HCT116 (cell line): ENCODE measurements at regions not wholly inside any gene's neighbourhood (a gene's known extent, or its start where the extent isn't known, plus 50 kb on each side); places are given as distances from the start of the nearest gene placed in this dataset.

Experiments
- ATAC-seq: fragments of 200-7000 bp; cut with Tn5 transposase; 2 replicates; pipeline ENCODE4 v1.9.1; 2020; ENCODE audit warnings: mild to moderate bottlenecking, moderate library complexity
- BruUV-seq: library from RNA; stranded (reverse); fragments of 400-500 nt; replicated peaks from 2 replicates; lab custom pipeline; 2021; lab: Mats Ljungman, UMichigan
- CTCF ChIA-PET: fragments of 300-600 bp; sonication (Branson Sonifier 250); formaldehyde crosslinking; loops from one replicate; lab custom pipeline; 2021; ENCODE audit warnings: antibody characterized with exemption; lab: Charles Lee
- POLR2A ChIA-PET: fragments of 300-600, 350-600 bp; sonication (Branson Sonifier 250); formaldehyde crosslinking; loops from one replicate; lab custom pipeline; 2021; ENCODE audit warnings: antibody characterized with exemption; lab: Charles Lee
- RAD21 ChIA-PET, 2 experiments: fragments of 300-600 bp; sonication (Branson Sonifier 250); formaldehyde crosslinking; loops; one replicate each; lab custom pipeline; 2023; ENCODE audit warnings: low total read pairs in 2 of 2; ENCODE audit not compliant: uncharacterized antibody in 2 of 2, unreplicated experiment in 2 of 2, low non-redundant PET in 1 of 2; lab: Charles Lee
- DNase-seq: peaks from one replicate; pipeline ENCODE4 v3.0.0-alpha.2; 2010; ENCODE audit warnings: low read depth, low spot score
- H2AFZ ChIP-seq: fragments of 200-600 bp; shearing (Covaris generic), sonication (generic); 2 replicates; pipeline ENCODE4 v1.6.1; 2017; ENCODE audit warnings: low read depth, mixed run types, mixed read lengths, antibody characterized with exemption, low read length; ENCODE audit not compliant: poor library complexity, severe bottlenecking
- H3K27ac ChIP-seq: 2 replicates; pipeline ENCODE4 v1.5.1; 2012; ENCODE audit warnings: low read depth, low read length
- H3K27me3 ChIP-seq: fragments of 200-600 bp; sonication (generic); 2 replicates; pipeline ENCODE4 v1.6.1; 2016; ENCODE audit warnings: mixed run types, low read length, mixed read lengths; ENCODE audit not compliant: insufficient read depth
- H3K36me3 ChIP-seq, 2 experiments: fragments of 200-500 bp in 1 of 2; fragments of 200-600 bp in 1 of 2; sonication (Bioruptor generic) in 1 of 2; sonication (generic) in 1 of 2; 2 replicates each; pipeline versions ENCODE4 v1.5.1 to v1.6.1; 2014 to 2016; ENCODE audit warnings: low read length in 2 of 2, inconsistent platforms in 1 of 2, mixed read lengths in 1 of 2, mixed run types in 1 of 2; ENCODE audit not compliant: insufficient read depth in 2 of 2, control insufficient read depth in 1 of 2
- H3K4me1 ChIP-seq, 2 experiments: fragments of 200-600 bp in 1 of 2; sonication (generic) in 1 of 2; 2 replicates each; pipeline versions ENCODE4 v1.5.1 to v1.6.1; 2012 to 2017; ENCODE audit warnings: low read length in 2 of 2, inconsistent platforms in 1 of 2, mild to moderate bottlenecking in 1 of 2, mixed read lengths in 1 of 2, mixed run types in 1 of 2, moderate library complexity in 1 of 2; ENCODE audit not compliant: insufficient read depth in 2 of 2, control insufficient read depth in 1 of 2
- H3K4me2 ChIP-seq: fragments of 200-600 bp; sonication (generic); 2 replicates; pipeline ENCODE4 v1.6.1; 2017; ENCODE audit warnings: mixed run types, low read length, mixed read lengths
- H3K4me3 ChIP-seq, 2 experiments: fragments of 200-600 bp in 1 of 2; sonication (generic) in 1 of 2; replicated peaks in 1 of 2; 2 replicates each; pipeline ENCODE4 v1.5.1; 2011 to 2016; ENCODE audit warnings: low read length in 2 of 2, control low read depth in 1 of 2, low read depth in 1 of 2, mild to moderate bottlenecking in 1 of 2, mixed read lengths in 1 of 2, mixed run types in 1 of 2
- H3K79me2 ChIP-seq: fragments of 200-600 bp; sonication (generic); 2 replicates; pipeline ENCODE4 v1.6.1; 2017; ENCODE audit warnings: mild to moderate bottlenecking, mixed run types, low read length, moderate library complexity, mixed read lengths; ENCODE audit not compliant: insufficient read depth
- H3K9ac ChIP-seq: fragments of 200-600 bp; sonication (generic); 2 replicates; pipeline ENCODE4 v1.6.1; 2016; ENCODE audit warnings: low read length, mixed read lengths
- H3K9me2 ChIP-seq: fragments of 200-600 bp; sonication (generic), shearing (Covaris generic); 2 replicates; pipeline ENCODE4 v1.6.1; 2017; ENCODE audit warnings: mixed run types, mild to moderate bottlenecking, moderate library complexity; ENCODE audit not compliant: insufficient read depth
- H3K9me3 ChIP-seq, 2 experiments: fragments of 200-500 bp in 1 of 2; fragments of 200-600 bp in 1 of 2; sonication (Bioruptor generic) in 1 of 2; sonication (generic) in 1 of 2; 2 replicates each; pipeline ENCODE4 v1.6.1; 2014 to 2017; ENCODE audit warnings: low read length in 2 of 2, mixed read lengths in 2 of 2, inconsistent platforms in 1 of 2, low read depth in 1 of 2, mild to moderate bottlenecking in 1 of 2, mixed run types in 1 of 2, moderate library complexity in 1 of 2; ENCODE audit not compliant: control insufficient read depth in 1 of 2, insufficient read depth in 1 of 2
- H4K20me1 ChIP-seq: fragments of 200-600 bp; sonication (generic), shearing (Covaris generic); 2 replicates; pipeline ENCODE4 v1.6.1; 2017; ENCODE audit warnings: mixed run types, mild to moderate bottlenecking, moderate library complexity; ENCODE audit not compliant: insufficient read depth
- CBX3 ChIP-seq: IDR thresholded peaks from 2 replicates; pipeline ENCODE4 v1.6.1; 2012; ENCODE audit warnings: low read depth
- EGR1 ChIP-seq: IDR thresholded peaks from 2 replicates; pipeline ENCODE4 v1.6.1; 2012; ENCODE audit warnings: low read depth
- ELF1 ChIP-seq: IDR thresholded peaks from 2 replicates; pipeline ENCODE4 v1.6.1; 2012; ENCODE audit warnings: low read depth, borderline replicate concordance
- EZH2 ChIP-seq: fragments of 200-600 bp; sonication (generic); IDR thresholded peaks from 2 replicates; pipeline ENCODE4 v1.6.1; 2017; ENCODE audit warnings: antibody characterized with exemption, mixed run types
- EZH2phosphoT487 ChIP-seq: fragments of 200-600 bp; IDR thresholded peaks from 2 replicates; pipeline ENCODE4 v1.6.1; 2018; ENCODE audit warnings: antibody characterized with exemption, borderline replicate concordance
- FOSL1 ChIP-seq: IDR thresholded peaks from 2 replicates; pipeline ENCODE4 v1.6.1; 2012; ENCODE audit warnings: low read depth
- MAX ChIP-seq: IDR thresholded peaks from 2 replicates; pipeline ENCODE4 v1.6.1; 2012
- POLR2A ChIP-seq: IDR thresholded peaks from 2 replicates; pipeline ENCODE4 v1.7.0; 2011; ENCODE audit warnings: borderline replicate concordance; ENCODE audit not compliant: insufficient read depth, insufficient read length; ENCODE audit errors: extremely low read depth
- POLR2AphosphoS5 ChIP-seq: IDR thresholded peaks from 2 replicates; pipeline ENCODE4 v1.6.1; 2011; ENCODE audit warnings: mild to moderate bottlenecking, low read depth, low read length, moderate library complexity
- RAD21 ChIP-seq: IDR thresholded peaks from 2 replicates; pipeline ENCODE4 v1.6.1; 2012; ENCODE audit warnings: low read depth, mild to moderate bottlenecking
- ZBTB33 ChIP-seq: IDR thresholded peaks from 2 replicates; pipeline ENCODE4 v1.6.1; 2011; ENCODE audit warnings: mild to moderate bottlenecking, low read length, moderate library complexity; ENCODE audit not compliant: insufficient replicate concordance; ENCODE audit errors: extremely low read depth
- ZNF274 ChIP-seq: fragments of 200-500 bp; sonication (Bioruptor generic); IDR thresholded peaks from 2 replicates; pipeline ENCODE4 v1.6.1; 2014; ENCODE audit warnings: mild to moderate bottlenecking, low read depth, low read length, inconsistent platforms
- intact Hi-C: fragments of 100-400 bp; cut with micrococcal nuclease; formaldehyde crosslinking; loops from 2 replicates; pipeline ENCODE4 v1.10.0; 2022

- H2AFZ ChIP-seq = no peak overlapping the region
- BruUV-seq = no TSS peak
- H3K9me2 ChIP-seq = no peaks in the 10 kb centered on the region
- peaks cover 0 to 15% of the 10 kb centered on the region in 2 experiments; a peak in 1 of 4 replicates for H3K9me3 ChIP-seq
- no peaks in the 10 kb centered on the region for H3K79me2 ChIP-seq
- H3K4me2 ChIP-seq = no peak overlapping the region
- POLR2A ChIA-PET = no interaction called here
- H4K20me1 ChIP-seq = no peaks in the 10 kb centered on the region
- H3K4me1 ChIP-seq = no peaks in the 10 kb centered on the region
- no peak for DNase-seq
- no peak for ATAC-seq
- no peak overlapping the region for H3K9ac ChIP-seq
- CTCF ChIA-PET = no interaction called here
- no peak overlapping the region for H3K27ac ChIP-seq
- no peaks in the 10 kb centered on the region for H3K36me3 ChIP-seq
- RAD21 ChIA-PET = no interaction called here
- intact Hi-C loops = no loop called here
- no peak for TF ChIP-seq POLR2AphosphoS5
- TF ChIP-seq RAD21 = no peak
- TF ChIP-seq ZNF274 = no peak
- TF ChIP-seq EGR1 = no peak
- no peak for TF ChIP-seq POLR2A
- no peak for TF ChIP-seq ZBTB33
- no peak for TF ChIP-seq MAX
- TF ChIP-seq CBX3 = no peak
- TF ChIP-seq EZH2phosphoT487 = no peak
- H3K4me3 ChIP-seq = no peak overlapping the region
- no peaks in the 10 kb centered on the region for H3K27me3 ChIP-seq
Measured at GRCh38 chr9:73996844-73997243, 500.3 kb upstream of the RORB start.

- Histone ChIP-seq H3K4me2 (no peak overlapping the region), H3K4me3 (no peak overlapping the region), H3K4me1 (no peaks in the 10 kb centered on the region), H3K79me2 (no peaks in the 10 kb centered on the region), H2AFZ (no peak overlapping the region), H3K36me3 (no peaks in the 10 kb centered on the region), H3K9me3 (peaks cover 0 to 9% of the 10 kb centered on the region in 2 experiments; a peak in 1 of 4 replicates), H3K9me2 (no peaks in the 10 kb centered on the region), H4K20me1 (no peaks in the 10 kb centered on the region), H3K27ac (no peak overlapping the region), H3K9ac (no peak overlapping the region), H3K27me3 (no peaks in the 10 kb centered on the region)
- ChIA-PET POLR2A (no interaction called here), CTCF (no interaction called here), RAD21 (no interaction called here)
- ATAC-seq = no peak
- DNase-seq = no peak
- BruUV-seq = no TSS peak
- no peak for TF ChIP-seq EGR1
- no peak for TF ChIP-seq RAD21
- no peak for TF ChIP-seq ELF1
- no peak for TF ChIP-seq CBX3
- TF ChIP-seq FOSL1 = no peak
- TF ChIP-seq ZNF274 = no peak
- no peak for TF ChIP-seq EZH2
- intact Hi-C loops = loop anchor here (10.0 kb wide), 1 partner anchor 797 kb away; no protein-coding TSS in a partner anchor
Measured at GRCh38 chr9:74001382-74001781, 495.8 kb upstream of the RORB start.
